A673 (cell line): ENCODE measurements at regions not wholly inside any gene's neighbourhood (a gene's known extent, or its start where the extent isn't known, plus 50 kb on each side); places are given as distances from the start of the nearest gene placed in this dataset.

ENCODE experiments used
- EZH2 ChIP-seq: fragments of 200-600 bp; sonication (generic); IDR thresholded peaks from 2 replicates; pipeline ENCODE4 v1.6.1; 2017; ENCODE audit warnings: borderline replicate concordance, low read depth, mild to moderate bottlenecking, mixed read lengths, antibody characterized with exemption, low read length; ENCODE audit not compliant: poor library complexity, severe bottlenecking
- TF ChIP-seq, protein P1 (sequence below): fragments of 300-800, 200-600 bp; sonication (generic); conservative IDR thresholded peaks from 2 replicates; pipeline ENCODE4 v1.5.1; 2017; ENCODE audit warnings: low read depth, mild to moderate bottlenecking, antibody characterized with exemption, low read length, moderate library complexity, mixed read lengths

DNA sequence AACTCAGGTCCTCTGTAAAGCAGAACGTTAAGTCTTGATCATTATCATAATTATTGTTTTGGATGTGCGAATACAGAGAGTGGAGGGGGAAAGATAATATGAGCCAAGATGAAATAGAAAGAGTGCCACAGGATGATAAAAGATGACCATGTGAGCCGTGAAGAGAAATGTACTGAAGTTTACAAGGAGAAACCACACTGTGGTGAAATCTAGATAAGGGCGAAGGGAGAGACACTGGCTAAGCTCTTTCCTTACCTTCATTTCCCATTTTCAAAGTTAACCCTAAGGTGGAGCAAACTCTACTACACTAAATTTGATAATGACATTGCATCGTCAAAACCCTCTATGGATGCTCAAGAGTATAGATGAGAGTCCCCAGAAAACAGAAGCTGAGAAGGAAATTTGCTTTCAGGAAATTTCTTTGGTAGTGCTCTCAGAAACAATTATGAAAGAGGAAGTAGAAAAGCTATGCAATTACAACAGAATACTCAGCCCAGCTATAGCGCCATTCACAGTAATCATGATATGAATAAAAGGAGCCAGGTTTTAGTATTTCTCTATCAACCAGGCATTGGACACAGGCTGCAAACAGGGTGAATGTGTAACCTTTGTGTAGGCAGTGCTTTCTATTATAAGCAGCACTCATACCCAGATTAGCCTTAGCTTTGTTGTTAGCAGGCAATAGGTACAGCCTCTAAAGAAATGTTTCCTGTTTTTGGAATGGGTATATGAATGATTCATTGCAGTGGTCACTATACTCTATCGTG, 1080.7 kb downstream of the GRIK2 start:
- TF ChIP-seq EZH2, result no peak
- TF ChIP-seq, protein P1, sequence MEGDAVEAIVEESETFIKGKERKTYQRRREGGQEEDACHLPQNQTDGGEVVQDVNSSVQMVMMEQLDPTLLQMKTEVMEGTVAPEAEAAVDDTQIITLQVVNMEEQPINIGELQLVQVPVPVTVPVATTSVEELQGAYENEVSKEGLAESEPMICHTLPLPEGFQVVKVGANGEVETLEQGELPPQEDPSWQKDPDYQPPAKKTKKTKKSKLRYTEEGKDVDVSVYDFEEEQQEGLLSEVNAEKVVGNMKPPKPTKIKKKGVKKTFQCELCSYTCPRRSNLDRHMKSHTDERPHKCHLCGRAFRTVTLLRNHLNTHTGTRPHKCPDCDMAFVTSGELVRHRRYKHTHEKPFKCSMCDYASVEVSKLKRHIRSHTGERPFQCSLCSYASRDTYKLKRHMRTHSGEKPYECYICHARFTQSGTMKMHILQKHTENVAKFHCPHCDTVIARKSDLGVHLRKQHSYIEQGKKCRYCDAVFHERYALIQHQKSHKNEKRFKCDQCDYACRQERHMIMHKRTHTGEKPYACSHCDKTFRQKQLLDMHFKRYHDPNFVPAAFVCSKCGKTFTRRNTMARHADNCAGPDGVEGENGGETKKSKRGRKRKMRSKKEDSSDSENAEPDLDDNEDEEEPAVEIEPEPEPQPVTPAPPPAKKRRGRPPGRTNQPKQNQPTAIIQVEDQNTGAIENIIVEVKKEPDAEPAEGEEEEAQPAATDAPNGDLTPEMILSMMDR, result no peak
